Astrocyte (in vitro differentiated cells and primary cell): ENCODE measurements at regions not wholly inside any gene's neighbourhood (a gene's known extent, or its start where the extent isn't known, plus 50 kb on each side); places are given as distances from the start of the nearest gene placed in this dataset.

ENCODE experiments used
- EZH2 ChIP-seq: IDR thresholded peaks from 2 replicates; pipeline ENCODE4 v1.6.1; 2012; ENCODE audit warnings: mild to moderate bottlenecking, low read length, inconsistent platforms; ENCODE audit not compliant: insufficient read depth
- TF ChIP-seq, protein P1 (sequence below): IDR thresholded peaks from 2 replicates; pipeline ENCODE4 v1.5.1; 2011; ENCODE audit warnings: low read depth, mild to moderate bottlenecking, inconsistent platforms, low read length, moderate library complexity; ENCODE audit not compliant: insufficient read depth

GRCh38 chr6:78460711-78461110, 406.6 kb upstream of the IRAK1BP1 start:
- TF ChIP-seq, protein P1, sequence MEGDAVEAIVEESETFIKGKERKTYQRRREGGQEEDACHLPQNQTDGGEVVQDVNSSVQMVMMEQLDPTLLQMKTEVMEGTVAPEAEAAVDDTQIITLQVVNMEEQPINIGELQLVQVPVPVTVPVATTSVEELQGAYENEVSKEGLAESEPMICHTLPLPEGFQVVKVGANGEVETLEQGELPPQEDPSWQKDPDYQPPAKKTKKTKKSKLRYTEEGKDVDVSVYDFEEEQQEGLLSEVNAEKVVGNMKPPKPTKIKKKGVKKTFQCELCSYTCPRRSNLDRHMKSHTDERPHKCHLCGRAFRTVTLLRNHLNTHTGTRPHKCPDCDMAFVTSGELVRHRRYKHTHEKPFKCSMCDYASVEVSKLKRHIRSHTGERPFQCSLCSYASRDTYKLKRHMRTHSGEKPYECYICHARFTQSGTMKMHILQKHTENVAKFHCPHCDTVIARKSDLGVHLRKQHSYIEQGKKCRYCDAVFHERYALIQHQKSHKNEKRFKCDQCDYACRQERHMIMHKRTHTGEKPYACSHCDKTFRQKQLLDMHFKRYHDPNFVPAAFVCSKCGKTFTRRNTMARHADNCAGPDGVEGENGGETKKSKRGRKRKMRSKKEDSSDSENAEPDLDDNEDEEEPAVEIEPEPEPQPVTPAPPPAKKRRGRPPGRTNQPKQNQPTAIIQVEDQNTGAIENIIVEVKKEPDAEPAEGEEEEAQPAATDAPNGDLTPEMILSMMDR = no peak
- no peak for TF ChIP-seq EZH2
